Aorta (tissue), 5 donors: ENCODE measurements at regions not wholly inside any gene's neighbourhood (a gene's known extent, or its start where the extent isn't known, plus 50 kb on each side); places are given as distances from the start of the nearest gene placed in this dataset.
"Not testable (repeated sequence)": the region's sequence is repeated elsewhere in the genome, so short reads cannot be mapped to it uniquely, and the experiment has no call there.

Experiments
- ATAC-seq: fragments of 200-7000 bp; cut with Tn5 transposase; one replicate; pipeline ENCODE4 v1.9.1; 2022; ENCODE audit warnings: moderate library complexity; ENCODE audit not compliant: low FRiP score
- DNase-seq, 2 donors: peaks; one replicate each; pipeline ENCODE4 v3.0.0-alpha.2; 2020
- H3K27ac ChIP-seq, 2 donors: one replicate each; pipeline ENCODE4 v1.5.1; 2013; ENCODE audit warnings: low read length in 2 of 2, mild to moderate bottlenecking in 2 of 2, moderate library complexity in 2 of 2, control low read depth in 1 of 2, inconsistent platforms in 1 of 2, low read depth in 1 of 2
- H3K27me3 ChIP-seq, 2 donors: one replicate each; pipeline ENCODE4 v1.6.1; 2013; ENCODE audit warnings: control low read depth in 1 of 2, low read length in 1 of 2, mild to moderate bottlenecking in 1 of 2, moderate library complexity in 1 of 2; ENCODE audit not compliant: insufficient read depth in 2 of 2, control insufficient read depth in 1 of 2
- H3K36me3 ChIP-seq, 2 donors: one replicate each; pipeline ENCODE4 v1.6.1; 2013; ENCODE audit warnings: control low read depth in 1 of 2, low read length in 1 of 2, mild to moderate bottlenecking in 1 of 2; ENCODE audit not compliant: insufficient read depth in 2 of 2, control insufficient read depth in 1 of 2
- H3K4me1 ChIP-seq, 2 donors: one replicate each; pipeline ENCODE4 v1.6.1; 2013; ENCODE audit warnings: low read length in 2 of 2, control low read depth in 1 of 2, mild to moderate bottlenecking in 1 of 2, moderate library complexity in 1 of 2; ENCODE audit not compliant: insufficient read depth in 2 of 2, control insufficient read depth in 1 of 2
- H3K4me3 ChIP-seq, 2 donors: one replicate each; pipeline ENCODE4 v1.5.1; 2013; ENCODE audit warnings: low read length in 2 of 2, control low read depth in 1 of 2, mild to moderate bottlenecking in 1 of 2
- H3K9me3 ChIP-seq: one replicate; pipeline ENCODE4 v1.6.1; 2013; ENCODE audit warnings: mild to moderate bottlenecking, low read length; ENCODE audit not compliant: control insufficient read depth
- WGBS, 2 donors: extraction: QIAGEN DNeasy Blood & Tissue Kit; methylation state at CpG; one replicate each; pipeline ENCODE4 v1.1.7; 2013; 5-methylcytosine and 5-hydroxymethylcytosine counted together
- intact Hi-C, 2 donors: fragments of 100-400 bp; cut with DNase I; formaldehyde crosslinking; loops; one replicate each; pipeline versions ENCODE4 v1.14.2 to v1.15.0; 2022
- donor health status: healthy with polysubstance abuse.
- donor health status: Bipolar disorder and iron deficiency.
- donor health status: DM: no; HTN: no; CAD: no.
- donor health status: DM: no; HTN: no; CAD: no.
- donor health status: DM: yes; HTN: yes; CAD: no.

DNA sequence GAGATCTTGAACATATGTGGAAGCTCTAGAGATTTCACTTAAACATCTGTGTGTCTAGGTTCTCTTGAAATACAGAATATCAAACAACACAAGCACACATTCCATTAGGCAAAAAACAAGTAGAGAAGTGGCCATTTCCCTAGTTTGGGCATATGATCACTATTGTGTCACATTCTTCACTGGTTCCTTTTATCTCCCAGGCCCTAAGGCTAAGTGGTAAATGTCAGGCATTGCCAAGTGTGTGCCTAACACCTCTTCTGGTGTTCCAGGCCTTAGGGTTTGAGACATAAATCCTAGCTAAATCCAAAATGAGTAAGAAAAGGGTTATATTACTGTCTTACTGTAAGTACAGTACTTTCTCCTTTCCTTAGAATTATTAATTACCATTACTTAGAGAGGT is 880.1 kb downstream of the PDCD6IP start:
- Histone ChIP-seq H3K27ac (no peak overlapping the region), H3K4me3 (no peak overlapping the region), H3K9me3 (no peaks in the 10 kb centered on the region), H3K4me1 (no peaks in the 10 kb centered on the region), H3K36me3 (no peaks in the 10 kb centered on the region), H3K27me3 (no peaks in the 10 kb centered on the region)
- DNase-seq (no peak), ATAC-seq (no peak)
- intact Hi-C loops, result no loop called here

DNA sequence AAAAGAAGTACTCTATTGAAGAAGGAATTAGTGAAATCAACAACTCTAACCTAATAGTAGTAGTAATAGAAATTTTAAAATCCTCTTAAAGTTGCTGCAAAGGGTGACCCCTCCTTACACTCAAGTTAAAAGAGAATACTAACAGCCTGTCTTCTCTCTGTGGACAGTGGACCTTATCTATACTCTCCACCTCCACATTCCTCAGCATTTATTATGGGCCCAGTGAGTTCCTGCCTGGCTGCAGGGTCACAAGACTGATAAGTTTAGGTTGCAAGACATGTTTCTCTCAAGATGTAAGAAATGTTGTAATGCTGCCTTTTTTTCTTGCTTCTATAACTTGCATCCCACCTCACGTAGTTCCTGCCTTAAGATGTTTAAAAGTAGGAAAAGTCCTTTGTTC is 880.6 kb downstream of the PDCD6IP start:
- H3K27ac ChIP-seq, H3K27me3 ChIP-seq, intact Hi-C loops, H3K4me3 ChIP-seq, ATAC-seq, DNase-seq, H3K36me3 ChIP-seq, H3K9me3 ChIP-seq, H3K4me1 ChIP-seq: not testable (repeated sequence)
- WGBS, 2 donors, result 85 to 88% methylated on average over 1 of the region's 1 CpG

DNA sequence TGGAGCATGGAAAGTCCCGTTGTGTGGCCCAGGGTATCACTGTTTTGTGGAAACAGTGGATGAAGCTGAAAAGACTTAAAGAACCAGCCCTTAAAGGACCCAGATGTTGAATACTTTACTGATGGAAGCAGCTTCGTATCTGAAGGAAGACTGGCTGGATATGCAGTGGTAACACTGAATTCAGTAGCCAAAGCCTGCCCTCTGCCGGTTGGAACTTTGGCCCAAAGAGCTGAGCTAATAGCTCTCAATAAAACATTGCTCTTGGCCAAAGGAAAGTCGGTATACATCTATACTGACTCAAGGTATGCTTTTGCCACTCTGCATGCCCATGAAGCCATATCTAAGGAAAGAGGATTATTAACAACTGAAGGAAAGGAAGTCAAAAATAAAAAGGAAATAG is 885.4 kb downstream of the PDCD6IP start:
- intact Hi-C loops, result loop anchor here (2.0 to 5.0 kb wide), 3 partner anchors 427 to 802 kb away; no protein-coding TSS in a partner anchor
- Histone ChIP-seq H3K27ac (no peak overlapping the region), H3K27me3 (no peaks in the 10 kb centered on the region), H3K36me3 (no peaks in the 10 kb centered on the region), H3K4me3 (no peak overlapping the region), H3K9me3 (no peaks in the 10 kb centered on the region), H3K4me1 (no peaks in the 10 kb centered on the region)
- 26 to 28% methylated on average over 4 of the region's 4 CpGs for WGBS, 2 donors
- ATAC-seq, result no peak
- DNase-seq, result peak; percentile 77 to 88

DNA sequence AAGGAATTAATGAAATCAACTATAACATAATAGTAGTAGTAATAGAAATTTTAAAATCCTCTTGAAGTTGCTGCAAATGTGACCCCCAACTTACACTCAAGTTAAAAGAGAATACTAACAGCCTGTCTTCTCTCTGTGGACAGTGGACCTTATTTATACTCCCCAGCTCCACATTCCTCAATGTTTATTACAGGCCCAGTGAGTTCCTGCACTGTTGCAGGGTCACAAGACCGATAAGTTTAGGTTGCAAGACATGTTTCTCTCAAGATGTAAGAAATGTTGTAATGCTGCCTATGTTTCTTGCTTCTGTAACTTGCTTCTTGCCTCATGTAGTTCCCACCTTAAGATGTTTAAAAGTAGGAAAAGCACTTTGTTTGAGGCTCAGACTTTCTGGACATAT is 888.1 kb downstream of the PDCD6IP start:
- DNase-seq, result no peak
- Histone ChIP-seq H3K4me3 (no peak overlapping the region), H3K36me3 (no peaks in the 10 kb centered on the region), H3K27me3 (no peaks in the 10 kb centered on the region), H3K9me3 (no peaks in the 10 kb centered on the region), H3K4me1 (no peaks in the 10 kb centered on the region), H3K27ac (no peak overlapping the region)
- 80 to 84% methylated on average over 1 of the region's 1 CpG for WGBS, 2 donors
- ATAC-seq, result no peak
- intact Hi-C loops, result no loop called here

DNA sequence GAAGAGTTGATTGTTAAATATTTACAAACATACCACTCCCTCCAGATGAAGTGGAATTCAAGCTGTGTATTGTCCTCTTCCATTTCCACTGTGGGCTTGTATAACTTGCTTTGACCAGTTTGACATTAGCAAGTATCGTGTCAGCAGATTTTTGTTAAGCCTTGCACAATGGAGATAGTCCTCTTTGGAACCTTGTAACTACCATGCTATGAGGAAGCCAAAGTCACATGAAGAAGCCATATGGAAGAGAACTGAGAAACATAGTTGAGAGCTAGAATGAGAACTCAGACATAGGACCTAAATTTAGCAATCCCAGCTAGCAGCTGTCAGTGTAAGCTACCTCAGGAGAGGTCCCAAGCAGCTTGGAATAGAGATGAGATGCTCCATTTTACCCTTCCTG is 889.2 kb downstream of the PDCD6IP start:
- Histone ChIP-seq H3K4me1 (no peaks in the 10 kb centered on the region), H3K4me3 (no peak overlapping the region), H3K9me3 (no peaks in the 10 kb centered on the region), H3K27ac (no peak overlapping the region), H3K36me3 (no peaks in the 10 kb centered on the region), H3K27me3 (no peaks in the 10 kb centered on the region)
- no peak for ATAC-seq
- WGBS, 2 donors, result 95 to 97% methylated on average over 1 of the region's 1 CpG
- DNase-seq, result no peak
- intact Hi-C loops, result no loop called here

DNA sequence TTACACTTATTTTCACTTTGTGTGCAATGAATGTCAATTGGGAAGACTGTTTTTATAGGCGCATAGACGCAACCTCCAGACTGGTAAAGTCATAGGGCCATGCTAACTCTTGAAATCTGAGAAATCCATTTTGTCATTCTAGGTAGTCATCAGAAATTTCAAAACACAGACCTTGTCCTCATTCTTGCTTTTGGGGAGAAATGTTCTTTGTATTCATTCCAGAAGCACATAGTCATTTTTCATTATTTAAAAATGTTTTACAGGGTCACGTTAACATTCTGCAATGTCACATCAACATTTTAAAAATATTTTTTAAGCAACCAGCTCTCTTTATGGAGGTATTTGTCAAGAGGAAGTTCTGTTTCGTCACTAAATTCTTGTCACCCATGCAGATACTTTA is 898.4 kb downstream of the PDCD6IP start:
- 42 to 46% methylated on average over 4 of the region's 4 CpGs for WGBS, 2 donors
- DNase-seq, result no peak

DNA sequence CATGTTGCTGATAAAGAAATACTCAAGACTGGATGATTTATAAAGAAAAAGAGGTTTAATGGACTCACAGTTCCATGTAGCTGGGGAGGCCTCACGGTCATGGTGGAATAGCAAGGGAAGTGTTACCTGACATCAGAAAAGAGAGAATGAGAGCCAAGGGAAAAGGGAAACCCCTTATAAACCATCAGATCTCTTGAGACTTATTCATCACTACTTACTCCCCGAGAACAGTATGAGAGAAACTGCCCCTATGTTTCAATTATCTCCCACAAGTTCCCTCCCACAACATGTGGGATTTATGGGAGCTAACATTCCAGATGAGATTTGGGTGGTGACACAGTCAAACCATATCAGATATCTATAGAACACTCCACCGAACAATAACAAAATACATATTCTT is 904.6 kb downstream of the PDCD6IP start:
- ATAC-seq (no peak), DNase-seq (no peak)
- Histone ChIP-seq H3K27me3 (no peaks in the 10 kb centered on the region), H3K27ac (no peak overlapping the region), H3K9me3 (peaks cover 1% of the 10 kb centered on the region), H3K4me1 (no peaks in the 10 kb centered on the region), H3K4me3 (no peak overlapping the region), H3K36me3 (no peaks in the 10 kb centered on the region)
- intact Hi-C loops, result loop anchor here in 1 of 2 donors (10.0 kb wide), 1 partner anchor 142 kb away; no protein-coding TSS in a partner anchor
- WGBS, 2 donors, result 92 to 94% methylated on average over 3 of the region's 3 CpGs

More for the DNA sequence above, 898.4 kb downstream of the PDCD6IP start:
- H3K27me3 ChIP-seq, result no peaks in the 10 kb centered on the region
- intact Hi-C loops, result no loop called here
- no peak overlapping the region for H3K27ac ChIP-seq
- H3K4me1 ChIP-seq, result no peaks in the 10 kb centered on the region
- H3K4me3 ChIP-seq, result no peak overlapping the region
- ATAC-seq, result no peak
- no peaks in the 10 kb centered on the region for H3K36me3 ChIP-seq
- H3K9me3 ChIP-seq, result peaks cover 1% of the 10 kb centered on the region

DNA sequence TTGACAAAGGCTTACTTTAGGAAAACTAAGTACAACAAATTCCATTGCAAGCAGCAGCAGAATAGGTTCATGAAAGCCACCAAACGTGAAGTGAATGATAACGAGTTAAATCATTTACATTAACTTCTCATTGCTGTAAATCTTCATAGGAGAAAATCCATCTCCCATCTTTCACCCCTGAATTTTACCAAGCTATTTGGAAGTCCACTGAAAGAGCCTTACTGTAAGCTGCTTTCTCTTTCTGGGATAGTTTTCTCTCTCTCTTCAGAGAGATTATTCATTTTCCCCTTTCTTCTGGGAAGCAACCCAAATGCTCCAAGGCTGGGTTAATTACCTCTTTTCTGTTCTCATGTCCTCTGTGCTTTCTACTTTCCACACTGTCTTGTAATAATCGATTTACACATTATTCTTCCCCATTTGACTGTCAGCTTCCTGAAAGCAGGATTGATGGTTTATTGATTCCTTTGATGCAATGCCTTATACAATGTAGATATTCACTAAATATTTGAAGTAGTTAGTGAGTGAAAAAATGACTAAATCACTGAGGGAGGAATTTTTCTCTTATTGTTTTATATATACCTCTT is 914.3 kb upstream of the ARPP21 start:
- intact Hi-C loops, result no loop called here

DNA sequence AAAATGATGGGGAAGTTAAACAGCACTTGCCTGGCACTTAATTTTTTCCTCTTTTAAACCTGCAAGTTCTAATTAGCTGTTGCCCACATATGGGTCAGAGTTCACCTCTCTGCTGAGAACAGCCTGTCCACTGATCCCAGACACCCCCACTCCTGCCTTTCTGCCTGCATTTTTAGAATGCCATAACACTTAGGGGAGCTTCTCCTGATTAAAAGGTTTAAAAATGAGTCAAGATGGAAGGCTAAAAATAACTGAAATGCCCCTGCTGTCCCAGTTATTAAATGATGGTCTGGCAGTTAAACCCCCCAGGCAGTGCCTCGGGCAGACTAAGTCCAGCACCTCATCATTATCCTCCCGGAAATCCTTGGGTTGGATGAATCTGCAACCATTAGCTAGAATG is 913.6 kb upstream of the ARPP21 start:
- WGBS, 2 donors, result 67 to 68% methylated on average over 2 of the region's 2 CpGs
- Histone ChIP-seq H3K9me3 (no peaks in the 10 kb centered on the region), H3K4me3 (no peak overlapping the region), H3K27ac (no peak overlapping the region), H3K36me3 (no peaks in the 10 kb centered on the region), H3K27me3 (no peaks in the 10 kb centered on the region), H3K4me1 (no peaks in the 10 kb centered on the region)
- intact Hi-C loops, result no loop called here
- DNase-seq (no peak), ATAC-seq (no peak)

More for the DNA sequence above, 914.3 kb upstream of the ARPP21 start:
- 75 to 76% methylated on average over 3 of the region's 3 CpGs for WGBS, 2 donors
- Histone ChIP-seq H3K36me3 (no peaks in the 10 kb centered on the region), H3K4me3 (no peak overlapping the region), H3K27me3 (no peaks in the 10 kb centered on the region), H3K4me1 (no peaks in the 10 kb centered on the region), H3K27ac (no peak overlapping the region), H3K9me3 (no peaks in the 10 kb centered on the region)
- ATAC-seq, result no peak
- DNase-seq, result no peak
